OCI-LY1 (cell line): ENCODE measurements at regions not wholly inside any gene's neighbourhood (a gene's known extent, or its start where the extent isn't known, plus 50 kb on each side); places are given as distances from the start of the nearest gene placed in this dataset.

ENCODE experiments used
- H2AFZ ChIP-seq: fragments of 200-600 bp; sonication (generic), shearing (Covaris generic); 2 replicates; pipeline ENCODE4 v1.6.0; 2014; ENCODE audit warnings: antibody characterized with exemption, mild to moderate bottlenecking, low read length
- H3F3A ChIP-seq: fragments of 200-600 bp; sonication (generic), shearing (Covaris generic); 2 replicates; pipeline ENCODE4 v1.6.0; 2014; ENCODE audit warnings: mild to moderate bottlenecking, antibody characterized with exemption, low read length, moderate library complexity; ENCODE audit not compliant: insufficient read depth
- H3K27ac ChIP-seq: fragments of 200-600 bp; sonication (generic); 2 replicates; pipeline ENCODE4 v1.5.1; 2014; ENCODE audit warnings: low read length, mixed run types, mild to moderate bottlenecking, low read depth; ENCODE audit not compliant: poor library complexity, severe bottlenecking
- H3K27me3 ChIP-seq: fragments of 200-600 bp; sonication (generic); 2 replicates; pipeline ENCODE4 v1.6.0; 2014; ENCODE audit warnings: antibody characterized with exemption, mild to moderate bottlenecking, low read length, moderate library complexity; ENCODE audit not compliant: insufficient read depth
- H3K36me3 ChIP-seq: fragments of 200-600 bp; sonication (generic); 2 replicates; pipeline ENCODE4 v1.6.1; 2014; ENCODE audit warnings: mild to moderate bottlenecking, antibody characterized with exemption, low read length, moderate library complexity, mixed read lengths; ENCODE audit not compliant: insufficient read depth
- H3K4me1 ChIP-seq: fragments of 200-600 bp; sonication (generic); 2 replicates; pipeline ENCODE4 v1.5.1; 2014; ENCODE audit warnings: mild to moderate bottlenecking, low read length, moderate library complexity; ENCODE audit not compliant: insufficient read depth, severe bottlenecking
- H3K4me2 ChIP-seq: fragments of 200-600 bp; sonication (generic), shearing (Covaris generic); 2 replicates; pipeline ENCODE4 v1.6.1; 2014; ENCODE audit warnings: low read length
- H3K4me3 ChIP-seq: fragments of 200-600 bp; sonication (generic); 2 replicates; pipeline ENCODE4 v1.5.1; 2014; ENCODE audit warnings: low read length, low read depth, mild to moderate bottlenecking, mixed read lengths; ENCODE audit not compliant: poor library complexity, severe bottlenecking
- H3K79me2 ChIP-seq: fragments of 200-600 bp; shearing (Covaris generic); 2 replicates; pipeline ENCODE4 v1.6.1; 2016; ENCODE audit warnings: mixed run types, low read length, mixed read lengths; ENCODE audit not compliant: insufficient read depth
- H3K9ac ChIP-seq: fragments of 200-600 bp; sonication (generic), shearing (Covaris generic); 2 replicates; pipeline ENCODE4 v1.6.1; 2014; ENCODE audit warnings: mild to moderate bottlenecking, low read length, mixed read lengths
- H3K9me2 ChIP-seq: fragments of 200-600 bp; sonication (generic), shearing (Covaris generic); 2 replicates; pipeline ENCODE4 v1.6.1; 2014; ENCODE audit warnings: low read depth, mild to moderate bottlenecking, low read length, mixed read lengths
- H3K9me3 ChIP-seq: fragments of 200-600 bp; shearing (Covaris generic); 2 replicates; pipeline ENCODE4 v1.6.1; 2014; ENCODE audit warnings: low read length, mixed read lengths
- H4K20me1 ChIP-seq: fragments of 200-600 bp; sonication (generic), shearing (Covaris generic); 2 replicates; pipeline ENCODE4 v1.6.0; 2016; ENCODE audit warnings: mild to moderate bottlenecking, low read length; ENCODE audit not compliant: insufficient read depth
- EZH2 ChIP-seq: fragments of 200-600 bp; sonication (generic), shearing (Covaris generic); IDR thresholded peaks from 2 replicates; pipeline ENCODE4 v1.8.0; 2017; ENCODE audit warnings: borderline replicate concordance, mixed run types, mild to moderate bottlenecking, antibody characterized with exemption, low read length, moderate library complexity, mixed read lengths
- TF ChIP-seq, protein P1 (sequence below): fragments of 200-600 bp; sonication (generic), shearing (Covaris generic); IDR thresholded peaks from 2 replicates; pipeline ENCODE4 v1.5.1; 2017; ENCODE audit warnings: mild to moderate bottlenecking, antibody characterized with exemption, low read length, moderate library complexity, mixed read lengths

DNA sequence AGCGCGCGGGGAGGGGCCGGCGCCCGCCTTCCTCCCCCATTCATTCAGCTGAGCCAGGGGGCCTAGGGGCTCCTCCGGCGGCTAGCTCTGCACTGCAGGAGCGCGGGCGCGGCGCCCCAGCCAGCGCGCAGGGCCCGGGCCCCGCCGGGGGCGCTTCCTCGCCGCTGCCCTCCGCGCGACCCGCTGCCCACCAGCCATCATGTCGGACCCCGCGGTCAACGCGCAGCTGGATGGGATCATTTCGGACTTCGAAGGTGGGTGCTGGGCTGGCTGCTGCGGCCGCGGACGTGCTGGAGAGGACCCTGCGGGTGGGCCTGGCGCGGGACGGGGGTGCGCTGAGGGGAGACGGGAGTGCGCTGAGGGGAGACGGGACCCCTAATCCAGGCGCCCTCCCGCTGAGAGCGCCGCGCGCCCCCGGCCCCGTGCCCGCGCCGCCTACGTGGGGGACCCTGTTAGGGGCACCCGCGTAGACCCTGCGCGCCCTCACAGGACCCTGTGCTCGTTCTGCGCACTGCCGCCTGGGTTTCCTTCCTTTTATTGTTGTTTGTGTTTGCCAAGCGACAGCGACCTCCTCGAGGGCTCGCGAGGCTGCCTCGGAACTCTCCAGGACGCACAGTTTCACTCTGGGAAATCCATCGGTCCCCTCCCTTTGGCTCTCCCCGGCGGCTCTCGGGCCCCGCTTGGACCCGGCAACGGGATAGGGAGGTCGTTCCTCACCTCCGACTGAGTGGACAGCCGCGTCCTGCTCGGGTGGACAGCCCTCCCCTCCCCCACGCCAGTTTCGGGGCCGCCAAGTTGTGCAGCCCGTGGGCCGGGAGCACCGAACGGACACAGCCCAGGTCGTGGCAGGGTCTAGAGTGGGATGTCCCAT lies 232.8 kb downstream of the SEC14L1 start:
- Histone ChIP-seq H4K20me1 (no peaks in the 10 kb centered on the region), H3K4me2 (peak overlapping the region; percentile 66), H3K9me2 (no peaks in the 10 kb centered on the region), H3K27ac (no peak overlapping the region), H3K36me3 (no peaks in the 10 kb centered on the region), H3K9me3 (no peaks in the 10 kb centered on the region), H3K4me3 (peak overlapping the region; percentile 54), H3K79me2 (no peaks in the 10 kb centered on the region), H2AFZ (no peak overlapping the region), H3K27me3 (peaks cover 9% of the 10 kb centered on the region; the same call in 1 of the 2 replicates), H3K4me1 (peaks cover 42% of the 10 kb centered on the region), H3F3A (no peaks in the 10 kb centered on the region), H3K9ac (peak overlapping the region; percentile 42; the same call in 1 of the 2 replicates)
- TF ChIP-seq, protein P1, sequence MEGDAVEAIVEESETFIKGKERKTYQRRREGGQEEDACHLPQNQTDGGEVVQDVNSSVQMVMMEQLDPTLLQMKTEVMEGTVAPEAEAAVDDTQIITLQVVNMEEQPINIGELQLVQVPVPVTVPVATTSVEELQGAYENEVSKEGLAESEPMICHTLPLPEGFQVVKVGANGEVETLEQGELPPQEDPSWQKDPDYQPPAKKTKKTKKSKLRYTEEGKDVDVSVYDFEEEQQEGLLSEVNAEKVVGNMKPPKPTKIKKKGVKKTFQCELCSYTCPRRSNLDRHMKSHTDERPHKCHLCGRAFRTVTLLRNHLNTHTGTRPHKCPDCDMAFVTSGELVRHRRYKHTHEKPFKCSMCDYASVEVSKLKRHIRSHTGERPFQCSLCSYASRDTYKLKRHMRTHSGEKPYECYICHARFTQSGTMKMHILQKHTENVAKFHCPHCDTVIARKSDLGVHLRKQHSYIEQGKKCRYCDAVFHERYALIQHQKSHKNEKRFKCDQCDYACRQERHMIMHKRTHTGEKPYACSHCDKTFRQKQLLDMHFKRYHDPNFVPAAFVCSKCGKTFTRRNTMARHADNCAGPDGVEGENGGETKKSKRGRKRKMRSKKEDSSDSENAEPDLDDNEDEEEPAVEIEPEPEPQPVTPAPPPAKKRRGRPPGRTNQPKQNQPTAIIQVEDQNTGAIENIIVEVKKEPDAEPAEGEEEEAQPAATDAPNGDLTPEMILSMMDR, result no peak
- no peak for TF ChIP-seq EZH2

DNA sequence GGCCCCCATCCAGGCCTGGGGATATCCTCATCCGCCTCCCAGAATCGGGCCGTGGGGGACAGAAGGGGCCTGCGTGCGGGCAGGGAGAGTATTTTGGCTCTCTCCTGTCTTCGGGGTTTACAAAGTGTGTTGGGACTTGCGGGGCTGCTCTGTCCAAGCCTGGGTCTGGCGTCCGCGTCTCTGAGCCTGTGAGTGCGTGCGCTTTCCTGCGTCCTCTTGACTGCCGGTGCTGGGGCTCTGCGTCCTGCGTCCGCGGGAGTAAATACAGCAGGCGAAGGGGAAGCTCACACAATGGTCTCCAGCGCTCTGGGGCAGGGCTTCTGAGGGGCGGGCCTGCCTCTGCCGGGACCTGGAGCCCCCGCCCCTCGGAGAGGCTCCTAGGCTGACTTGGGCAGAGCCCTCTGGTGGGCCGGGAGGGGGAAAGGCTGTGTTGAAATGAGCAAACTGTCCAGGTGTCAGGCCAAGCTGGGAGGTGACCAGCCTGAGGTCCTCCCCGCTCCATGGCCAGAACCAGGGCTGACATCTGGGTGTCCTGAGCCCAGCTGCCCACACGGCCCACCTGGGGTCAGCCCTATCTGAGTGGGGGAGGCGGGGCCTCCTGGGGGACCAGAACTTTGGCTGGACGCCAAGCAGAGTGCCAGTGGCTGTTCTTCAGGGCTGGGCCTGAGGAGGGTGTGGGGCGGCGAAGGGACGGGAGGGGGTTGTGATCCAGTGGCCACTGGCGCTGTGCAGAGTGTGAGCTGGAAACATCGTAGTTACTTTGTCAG lies 233.6 kb downstream of the SEC14L1 start:
- no peaks in the 10 kb centered on the region for H3K79me2 ChIP-seq
- H3K4me3 ChIP-seq, result peak overlapping the region; percentile 54
- H3K27ac ChIP-seq, result no peak overlapping the region
- H3F3A ChIP-seq, result no peaks in the 10 kb centered on the region
- peak overlapping the region; percentile 66 for H3K4me2 ChIP-seq
- no peak for TF ChIP-seq EZH2
- TF ChIP-seq, protein P1, result no peak
- H3K9me2 ChIP-seq, result no peaks in the 10 kb centered on the region
- H3K9me3 ChIP-seq, result no peaks in the 10 kb centered on the region
- peak overlapping the region; percentile 42; the same call in 1 of the 2 replicates for H3K9ac ChIP-seq
- H4K20me1 ChIP-seq, result no peaks in the 10 kb centered on the region
- no peak overlapping the region for H2AFZ ChIP-seq
- peaks cover 42% of the 10 kb centered on the region for H3K4me1 ChIP-seq
- no peaks in the 10 kb centered on the region for H3K36me3 ChIP-seq
- peaks cover 9% of the 10 kb centered on the region; the same call in 1 of the 2 replicates for H3K27me3 ChIP-seq

DNA sequence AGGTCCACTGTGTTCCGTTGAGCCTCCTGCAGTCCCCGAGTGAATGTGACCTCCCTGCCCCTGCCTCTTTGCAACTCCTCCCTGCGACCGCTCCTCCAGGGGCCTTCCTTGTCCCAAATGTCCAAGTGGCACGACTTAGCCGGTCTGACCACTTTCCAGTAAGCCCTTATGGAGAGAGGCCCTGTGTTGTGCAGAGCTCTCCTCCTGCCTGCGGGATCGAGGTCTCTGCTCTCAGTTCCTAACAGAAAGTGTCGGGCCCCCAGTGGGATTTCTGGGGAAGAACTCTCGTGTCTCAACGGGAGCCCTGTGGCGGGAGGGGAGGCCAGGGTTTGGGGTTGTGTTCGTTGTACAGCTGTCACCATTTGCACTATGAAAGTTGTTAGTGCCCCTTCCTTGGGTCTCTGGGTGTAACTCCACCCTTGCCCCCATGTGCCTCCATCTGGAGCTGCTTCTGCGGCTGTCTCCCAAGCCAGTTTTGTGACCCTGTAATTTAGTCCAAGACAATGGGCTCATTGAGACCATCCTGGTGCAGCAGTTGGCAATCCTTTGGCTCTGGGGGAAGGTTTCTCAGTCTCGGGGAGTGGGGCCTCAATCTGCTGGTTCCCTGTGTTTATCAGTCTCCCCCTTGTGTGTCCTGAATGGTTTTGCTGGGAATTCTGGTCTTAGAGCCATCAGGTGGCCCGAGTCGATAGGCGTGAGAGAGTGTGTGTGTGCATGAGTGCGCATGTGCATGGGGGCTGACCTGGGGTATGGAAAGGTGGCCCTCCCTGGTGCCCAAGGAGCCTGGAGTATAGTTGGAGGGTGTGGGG lies 234.5 kb downstream of the SEC14L1 start:
- H3K27ac ChIP-seq, result no peak overlapping the region
- H3K4me1 ChIP-seq, result peaks cover 42% of the 10 kb centered on the region
- TF ChIP-seq, protein P1, result no peak
- TF ChIP-seq EZH2, result no peak
- peak overlapping the region; percentile 66; the same call in 1 of the 2 replicates for H3K4me2 ChIP-seq
- H3K4me3 ChIP-seq, result peak overlapping the region; percentile 54
- H3K36me3 ChIP-seq, result no peaks in the 10 kb centered on the region
- no peaks in the 10 kb centered on the region for H3K79me2 ChIP-seq
- no peaks in the 10 kb centered on the region for H3F3A ChIP-seq
- no peak overlapping the region for H2AFZ ChIP-seq
- no peaks in the 10 kb centered on the region for H3K9me2 ChIP-seq
- H3K9me3 ChIP-seq, result no peaks in the 10 kb centered on the region
- H4K20me1 ChIP-seq, result no peaks in the 10 kb centered on the region
- H3K27me3 ChIP-seq, result peaks cover 9% of the 10 kb centered on the region; the same call in 1 of the 2 replicates
- H3K9ac ChIP-seq, result no peak overlapping the region; the same call in 1 of the 2 replicates
